ENCODE measurements at regions not wholly inside any gene's neighbourhood (a gene's known extent, or its start where the extent isn't known, plus 50 kb on each side); places are given as distances from the start of the nearest gene placed in this dataset.
A peak's percentile ranks its signal among the peaks of the same experiment; 100 is the strongest.
"Not testable (repeated sequence)": the region's sequence is repeated elsewhere in the genome, so short reads cannot be mapped to it uniquely, and the experiment has no call there.

GRCh38 chr9:26650325-26650724 is 242.3 kb downstream of the CAAP1 start:
- Mint-ChIP-seq H3K36me3 (ENCODE audit: low read depth) (no peaks in the 10 kb centered on the region), H3K4me1 (ENCODE audit: low read depth) (no peaks in the 10 kb centered on the region), H3K4me3 (ENCODE audit: unreplicated experiment) (no peak overlapping the region), H3K9me3 (ENCODE audit: low read depth) (no peaks in the 10 kb centered on the region), H3K27ac (ENCODE audit: unreplicated experiment) (no peak overlapping the region), H3K27me3 (ENCODE audit: low read depth) (peaks cover 47% of the 10 kb centered on the region)
- TF ChIP-seq CTCF (IDR thresholded peaks at IDR 0.05), result no peak
- no peak for DNase-seq (ENCODE audit: low spot score)

- Mint-ChIP-seq H3K36me3 (ENCODE audit: low read depth) (no peaks in the 10 kb centered on the region), H3K27me3 (ENCODE audit: low read depth) (peaks cover 32% of the 10 kb centered on the region), H3K4me3 (ENCODE audit: unreplicated experiment) (no peak overlapping the region), H3K27ac (ENCODE audit: unreplicated experiment) (no peak overlapping the region), H3K4me1 (ENCODE audit: low read depth) (no peaks in the 10 kb centered on the region), H3K9me3 (ENCODE audit: low read depth) (no peaks in the 10 kb centered on the region)
- DNase-seq (ENCODE audit: low spot score), result no peak
- TF ChIP-seq CTCF (IDR thresholded peaks at IDR 0.05), result no peak
Measured at GRCh38 chr9:26643826-26644225, 248.8 kb downstream of the CAAP1 start.

DNA sequence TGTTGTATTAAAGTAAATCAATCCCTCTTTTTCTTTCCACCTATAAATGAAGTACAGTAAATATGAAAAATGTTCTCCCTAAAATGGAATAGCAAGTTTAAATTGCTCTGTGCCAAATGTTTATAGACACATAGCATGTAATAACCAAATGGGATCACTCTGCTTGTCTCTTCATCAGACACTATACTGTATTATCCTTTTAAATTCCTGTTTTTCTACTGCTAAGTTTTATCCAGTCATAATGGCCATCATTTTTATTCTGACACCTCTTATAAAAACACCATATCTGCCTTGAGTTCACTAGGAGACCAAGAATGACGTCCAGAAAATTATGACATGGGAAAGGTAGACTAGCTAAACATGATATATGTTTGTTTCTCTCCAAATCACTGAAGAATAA is 252.8 kb downstream of the CAAP1 start:
- H3K4me1 Mint-ChIP-seq (ENCODE audit: low read depth), result no peaks in the 10 kb centered on the region
- H3K27me3 Mint-ChIP-seq (ENCODE audit: low read depth), result peaks cover 15% of the 10 kb centered on the region
- DNase-seq (ENCODE audit: low spot score), result no peak
- H3K4me3 Mint-ChIP-seq (ENCODE audit: unreplicated experiment), result no peak overlapping the region
- TF ChIP-seq CTCF (IDR thresholded peaks at IDR 0.05), result no peak
- no peak overlapping the region for H3K27ac Mint-ChIP-seq (ENCODE audit: unreplicated experiment)
- no peaks in the 10 kb centered on the region for H3K9me3 Mint-ChIP-seq (ENCODE audit: low read depth)
- no peaks in the 10 kb centered on the region for H3K36me3 Mint-ChIP-seq (ENCODE audit: low read depth)

DNA sequence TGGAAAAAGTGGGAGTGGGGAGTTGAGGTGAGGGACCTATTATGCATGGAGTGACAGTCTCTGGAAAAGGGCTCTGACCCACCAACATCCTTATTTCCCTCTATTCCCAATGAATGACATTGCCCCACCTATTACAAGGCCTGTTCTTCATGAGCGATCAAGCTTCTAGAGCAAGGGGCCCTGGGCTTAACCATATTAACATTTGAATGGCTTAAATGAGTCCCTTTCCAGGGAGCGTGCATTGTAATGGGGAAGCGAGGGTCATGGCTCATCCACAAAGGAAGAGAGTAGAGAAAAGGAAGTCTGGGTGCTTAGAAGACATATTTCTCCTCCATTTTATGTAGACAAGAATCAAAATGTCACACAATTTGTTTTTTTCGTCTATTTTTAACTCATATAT is 255.5 kb downstream of the CAAP1 start:
- no peaks in the 10 kb centered on the region for H3K36me3 Mint-ChIP-seq (ENCODE audit: low read depth)
- H3K27me3 Mint-ChIP-seq (ENCODE audit: low read depth), result peaks cover 11% of the 10 kb centered on the region
- DNase-seq (ENCODE audit: low spot score), result no peak
- no peak overlapping the region for H3K4me3 Mint-ChIP-seq (ENCODE audit: unreplicated experiment)
- peaks cover 4% of the 10 kb centered on the region for H3K9me3 Mint-ChIP-seq (ENCODE audit: low read depth)
- TF ChIP-seq CTCF (IDR thresholded peaks at IDR 0.05), result no peak
- H3K27ac Mint-ChIP-seq (ENCODE audit: unreplicated experiment), result no peak overlapping the region
- H3K4me1 Mint-ChIP-seq (ENCODE audit: low read depth), result no peaks in the 10 kb centered on the region

DNA sequence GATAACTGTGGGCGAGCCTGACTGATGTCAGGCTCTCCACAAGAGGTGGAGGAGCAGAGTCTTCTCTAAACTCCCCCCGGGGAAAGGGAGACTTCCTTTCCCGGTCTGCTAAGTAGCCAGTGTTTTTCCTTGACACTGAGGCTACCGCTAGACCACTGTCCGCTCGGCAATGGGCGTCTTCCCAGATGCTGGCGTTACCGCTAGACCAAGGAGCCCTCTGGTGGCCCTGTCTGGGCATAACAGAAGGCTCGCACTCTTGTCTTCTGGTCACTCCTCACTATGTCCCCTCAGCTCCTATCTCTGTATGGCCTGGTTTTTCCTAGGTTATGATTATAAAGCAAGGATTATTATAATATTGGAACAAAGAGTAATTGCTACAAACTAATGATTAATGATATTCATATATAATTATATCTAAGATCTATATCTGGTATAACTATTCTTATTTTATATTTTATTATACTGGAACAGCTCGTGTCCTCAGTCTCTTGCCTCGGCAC is 278.7 kb downstream of the CAAP1 start:
- H3K4me3 Mint-ChIP-seq (ENCODE audit: unreplicated experiment); H3K4me1 Mint-ChIP-seq (ENCODE audit: low read depth); H3K36me3 Mint-ChIP-seq (ENCODE audit: low read depth); DNase-seq (ENCODE audit: low spot score); H3K9me3 Mint-ChIP-seq (ENCODE audit: low read depth); H3K27ac Mint-ChIP-seq (ENCODE audit: unreplicated experiment): not testable (repeated sequence)
- H3K27me3 Mint-ChIP-seq (ENCODE audit: low read depth), result peaks cover 10% of the 10 kb centered on the region
- peak; percentile 80 for TF ChIP-seq CTCF (IDR thresholded peaks at IDR 0.05)
